Heart left ventricle (tissue), 13 donors: ENCODE measurements at regions not wholly inside any gene's neighbourhood (a gene's known extent, or its start where the extent isn't known, plus 50 kb on each side); places are given as distances from the start of the nearest gene placed in this dataset.

Experiments
- CTCF ChIP-seq, 12 donors: fragments of 200-600 bp; sonication (generic) in 4 of 12; IDR thresholded peaks; one replicate each; pipeline versions ENCODE4 v1.5.0 to v1.8.0; 2018 to 2022; ENCODE audit warnings: antibody characterized with exemption in 12 of 12, mild to moderate bottlenecking in 5 of 12
- POLR2A ChIP-seq, 2 donors: fragments of 450-650 bp; IDR thresholded peaks; one replicate each; pipeline ENCODE4 v1.6.1; 2017; ENCODE audit warnings: antibody characterized with exemption in 2 of 2, mild to moderate bottlenecking in 2 of 2, moderate library complexity in 2 of 2
- donor health status: ischemic (EF 13 %, LVEDD 7.1; RV severe dilation, severe dysfunction).
- donor health status: DM: no; HTN: yes; CAD: no.
- donor health status: DM: no; HTN: no; CAD: no.
- donor health status: ischemic (EF 25% LVEDD 6.9; RV normal size, moderate dysfunction).
- donor health status: ischemic (EF 25% LVEDD 5.7; RV mildly dilated, moderate dysfunction).
- donor health status: ischemic (EF 35%, LVEDD 5.7; RV mildly dilated, moderate dysfunction).
- donor health status: nonischemic (EF 11% LVEDD 7.7; RV severe dilation, severe dysfunction).
- donor health status: DM: yes; HTN: yes; CAD: no.
- donor health status: PGD.
- donor health status: ischemic (EF 29% LVEDD 5.4; RV normal size, mild dysfunction).
- donor health status: nonischemic (EF 23%, LVEDD 6.1; RV moderate dilation, normal function).

GRCh38 chr10:20984662-20985061 lies 87.6 kb upstream of the NEBL start:
- TF ChIP-seq POLR2A (IDR thresholded peaks at IDR 0.05): no peak
- no peak for TF ChIP-seq CTCF (IDR thresholded peaks at IDR 0.05)
